A673 (cell line): ENCODE measurements at regions not wholly inside any gene's neighbourhood (a gene's known extent, or its start where the extent isn't known, plus 50 kb on each side); places are given as distances from the start of the nearest gene placed in this dataset.

ENCODE experiments used
- CTCF ChIP-seq: fragments of 300-800, 200-600 bp; sonication (generic); conservative IDR thresholded peaks from 2 replicates; pipeline ENCODE4 v1.5.1; 2017; ENCODE audit warnings: low read depth, mild to moderate bottlenecking, antibody characterized with exemption, low read length, moderate library complexity, mixed read lengths
- EZH2 ChIP-seq: fragments of 200-600 bp; sonication (generic); IDR thresholded peaks from 2 replicates; pipeline ENCODE4 v1.6.1; 2017; ENCODE audit warnings: borderline replicate concordance, low read depth, mild to moderate bottlenecking, mixed read lengths, antibody characterized with exemption, low read length; ENCODE audit not compliant: poor library complexity, severe bottlenecking

- no peak for TF ChIP-seq CTCF
- no peak for TF ChIP-seq EZH2
These were observed 143.6 kb upstream of the TEX13C start for GRCh38 chrX:125175991-125176584.
